Keratinocyte (primary cell): ENCODE measurements at regions not wholly inside any gene's neighbourhood (a gene's known extent, or its start where the extent isn't known, plus 50 kb on each side); places are given as distances from the start of the nearest gene placed in this dataset.

ENCODE experiments used
- DNase-seq: peaks from one replicate; pipeline ENCODE4 v3.0.0-alpha.2; 2011; ENCODE audit warnings: low read depth, missing footprints, low spot score
- FAIRE-seq: peaks from 2 replicates; lab custom pipeline; 2011; peaks lifted over from hg19 to GRCh38; lab: Jason Lieb, UNC
- H2AFZ ChIP-seq: 2 replicates; pipeline ENCODE4 v1.6.0; 2012; ENCODE audit warnings: low read length, control low read depth, inconsistent platforms; ENCODE audit not compliant: control insufficient read depth
- H3K27ac ChIP-seq: 2 replicates; pipeline ENCODE4 v1.5.1; 2011; ENCODE audit warnings: low read length; ENCODE audit not compliant: control insufficient read depth, insufficient read depth
- H3K27me3 ChIP-seq: 3 replicates; pipeline ENCODE4 v1.6.0; 2011; ENCODE audit warnings: low read length; ENCODE audit not compliant: control insufficient read depth, insufficient read depth; ENCODE audit errors: extremely low read depth
- H3K36me3 ChIP-seq, 2 experiments: 2 replicates in 1 of 2; 3 replicates in 1 of 2; pipeline ENCODE4 v1.5.1; 2011; ENCODE audit warnings: low read length in 2 of 2, mild to moderate bottlenecking in 1 of 2; ENCODE audit not compliant: control insufficient read depth in 2 of 2, insufficient read depth in 2 of 2; ENCODE audit errors: extremely low read depth in 1 of 2
- H3K4me1 ChIP-seq: 3 replicates; pipeline ENCODE4 v1.5.1; 2011; ENCODE audit warnings: low read length; ENCODE audit not compliant: control insufficient read depth, insufficient read depth; ENCODE audit errors: extremely low read depth
- H3K4me2 ChIP-seq: 3 replicates; pipeline ENCODE4 v1.6.0; 2011; ENCODE audit warnings: low read depth, low read length; ENCODE audit not compliant: control insufficient read depth, insufficient read depth; ENCODE audit errors: extremely low read depth
- H3K4me3 ChIP-seq, 3 experiments: fragments of 200-600 bp in 1 of 3; sonication (generic) in 1 of 3; 2 replicates in 2 of 3; 3 replicates in 1 of 3; pipeline ENCODE4 v1.5.1; 2011 to 2016; ENCODE audit warnings: low read length in 3 of 3, mild to moderate bottlenecking in 3 of 3, control low read depth in 2 of 3, inconsistent platforms in 1 of 3, low read depth in 1 of 3, mixed read lengths in 1 of 3, mixed run types in 1 of 3, moderate library complexity in 1 of 3; ENCODE audit not compliant: control insufficient read depth in 2 of 3, insufficient read depth in 2 of 3; ENCODE audit errors: extremely low read depth in 1 of 3
- H3K79me2 ChIP-seq: 2 replicates; pipeline ENCODE4 v1.6.0; 2012; ENCODE audit warnings: low read length; ENCODE audit not compliant: control insufficient read depth, insufficient read depth
- H3K9ac ChIP-seq: 3 replicates; pipeline ENCODE4 v1.6.0; 2011; ENCODE audit warnings: low read length; ENCODE audit not compliant: control insufficient read depth, insufficient read depth; ENCODE audit errors: extremely low read depth
- H3K9me1 ChIP-seq: 3 replicates; pipeline ENCODE4 v1.6.0; 2011; ENCODE audit warnings: low read length; ENCODE audit not compliant: control insufficient read depth, insufficient read depth; ENCODE audit errors: extremely low read depth
- H3K9me3 ChIP-seq: 2 replicates; pipeline ENCODE4 v1.5.1; 2012; ENCODE audit warnings: low read depth, low read length; ENCODE audit not compliant: control insufficient read depth
- H4K20me1 ChIP-seq: 3 replicates; pipeline ENCODE4 v1.6.0; 2011; ENCODE audit warnings: low read length; ENCODE audit not compliant: control insufficient read depth, insufficient read depth; ENCODE audit errors: extremely low read depth
- CTCF ChIP-seq, 3 experiments: IDR thresholded peaks in 1 of 3; conservative IDR thresholded peaks in 1 of 3; optimal IDR thresholded peaks in 1 of 3; 2 replicates in 2 of 3; 3 replicates in 1 of 3; pipeline versions ENCODE3 to v1.5.1; 2011; ENCODE audit warnings: low read length in 3 of 3, mild to moderate bottlenecking in 3 of 3, moderate library complexity in 2 of 3, control low read depth in 1 of 3, inconsistent platforms in 1 of 3; ENCODE audit not compliant: insufficient read depth in 2 of 3; ENCODE audit errors: extremely low read depth in 1 of 3
- EZH2 ChIP-seq: IDR thresholded peaks from one replicate; pipeline ENCODE4 v1.6.1; 2012; ENCODE audit warnings: inconsistent platforms, mild to moderate bottlenecking, low read length, moderate library complexity
- dilution Hi-C: fragments of 300-500 bp; cut with MboI; formaldehyde crosslinking; loops from one replicate; pipeline ENCODE4 v1.7.0; 2020; ENCODE audit warnings: low sequenced_read_pairs; ENCODE audit not compliant: extremely low pct_ligation_motif_present

- no peak for TF ChIP-seq EZH2
- TF ChIP-seq CTCF (optimal IDR thresholded peaks at IDR 0.05 in 1 of 3, IDR thresholded peaks at IDR 0.05 in 1 of 3, conservative IDR thresholded peaks at IDR 0.05 in 1 of 3; ENCODE audit: extremely low read depth in 1 of 3, insufficient read depth in 2 of 3, low read length in 3 of 3), result no peak
- Histone ChIP-seq H3K27ac (no peak overlapping the region), H2AFZ (no peak overlapping the region), H3K79me2 (no peaks in the 10 kb centered on the region), H3K4me2 (no peak overlapping the region), H3K9ac (no peak overlapping the region), H3K9me3 (no peaks in the 10 kb centered on the region), H3K4me1 (no peaks in the 10 kb centered on the region), H3K9me1 (no peaks in the 10 kb centered on the region), H3K36me3 (no peaks in the 10 kb centered on the region), H3K4me3 (no peak overlapping the region), H3K27me3 (no peaks in the 10 kb centered on the region), H4K20me1 (no peaks in the 10 kb centered on the region)
- dilution Hi-C loops, result no loop called here
- DNase-seq (no peak), FAIRE-seq (no peak)
These were observed 342.6 kb downstream of the DTHD1 start for GRCh38 chr4:36624030-36624429.

- FAIRE-seq, result no peak
- Histone ChIP-seq H3K4me2 (no peak overlapping the region), H3K4me3 (no peak overlapping the region), H3K9me1 (no peaks in the 10 kb centered on the region), H2AFZ (no peak overlapping the region), H3K36me3 (no peaks in the 10 kb centered on the region), H3K9me3 (no peaks in the 10 kb centered on the region), H3K79me2 (no peaks in the 10 kb centered on the region), H4K20me1 (no peaks in the 10 kb centered on the region), H3K9ac (no peak overlapping the region), H3K27ac (no peak overlapping the region), H3K27me3 (no peaks in the 10 kb centered on the region), H3K4me1 (no peaks in the 10 kb centered on the region)
- dilution Hi-C loops, result no loop called here
- DNase-seq, result no peak
- TF ChIP-seq EZH2 (no peak), CTCF (optimal IDR thresholded peaks at IDR 0.05 in 1 of 3, IDR thresholded peaks at IDR 0.05 in 1 of 3, conservative IDR thresholded peaks at IDR 0.05 in 1 of 3; ENCODE audit: extremely low read depth in 1 of 3, insufficient read depth in 2 of 3, low read length in 3 of 3) (no peak)
These were observed 356.9 kb downstream of the DTHD1 start for GRCh38 chr4:36638273-36638811.
